ENCODE measurements at regions not wholly inside any gene's neighbourhood (a gene's known extent, or its start where the extent isn't known, plus 50 kb on each side); places are given as distances from the start of the nearest gene placed in this dataset.
"Not testable (repeated sequence)": the region's sequence is repeated elsewhere in the genome, so short reads cannot be mapped to it uniquely, and the experiment has no call there.

DNA sequence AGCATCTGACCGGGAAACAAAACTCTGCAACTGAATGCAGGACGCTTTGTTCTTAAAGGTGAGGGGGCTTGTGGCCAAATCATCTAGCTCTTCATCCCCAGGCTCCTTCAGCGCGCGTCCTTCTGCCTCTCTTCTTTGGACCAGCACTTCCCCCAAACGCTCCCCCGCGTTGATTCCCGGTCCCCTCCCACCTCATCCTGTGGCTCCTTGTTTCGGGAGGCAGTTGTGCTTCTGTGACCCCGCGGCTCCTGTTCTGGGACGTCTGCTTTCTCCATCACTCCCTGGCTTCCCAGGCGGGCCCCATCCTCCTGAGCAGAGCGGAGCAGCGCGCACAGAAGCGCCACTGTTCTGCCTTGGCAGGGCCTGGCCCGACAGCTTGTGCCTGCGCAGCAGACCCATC lies 109.7 kb upstream of the ZNG1E start:
- ATAC-seq; H3K9me3 ChIP-seq; intact Hi-C loops (cut with DNase I); H3K4me1 ChIP-seq; H3K4me3 ChIP-seq; H3K27ac ChIP-seq; DNase-seq; H3K27me3 ChIP-seq; H3K36me3 ChIP-seq; FAIRE-seq: not testable (repeated sequence)
- 38 to 41% methylated on average over 18 to 19 of the region's 20 CpGs for WGBS, 2 donors

GRCh38 chr9:65519018-65519417 lies 156.7 kb upstream of the ZNG1E start:
- H3K9me3 ChIP-seq; H3K27me3 ChIP-seq; DNase-seq; FAIRE-seq; H3K36me3 ChIP-seq; H3K27ac ChIP-seq; ATAC-seq; intact Hi-C loops (cut with DNase I); H3K4me3 ChIP-seq; H3K4me1 ChIP-seq: not testable (repeated sequence)
- WGBS, 2 donors = 40 to 56% methylated on average over 3 to 5 of the region's 15 CpGs

DNA sequence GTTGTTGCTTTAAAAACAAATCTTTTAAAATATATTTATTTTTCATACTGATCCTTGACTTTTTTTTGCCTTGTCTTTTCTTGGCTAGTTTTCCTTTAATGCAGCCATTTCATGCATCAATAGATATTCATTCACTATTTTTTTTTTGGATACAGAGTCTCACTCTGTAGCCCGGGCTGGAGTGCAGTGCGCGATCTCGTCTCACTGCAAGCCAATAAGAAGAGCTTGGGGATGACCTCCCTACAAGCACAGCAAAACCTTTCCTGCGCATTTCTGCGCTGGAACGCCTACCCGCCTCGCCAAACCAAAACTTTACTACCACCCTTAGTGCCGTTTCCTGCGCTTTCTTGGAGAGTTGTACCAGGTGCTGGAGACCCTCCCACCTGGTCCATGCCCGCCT lies 161.3 kb upstream of the ZNG1E start:
- H3K36me3 ChIP-seq; H3K27ac ChIP-seq; FAIRE-seq; H3K4me3 ChIP-seq; ATAC-seq; H3K9me3 ChIP-seq; intact Hi-C loops (cut with DNase I); H3K4me1 ChIP-seq; H3K27me3 ChIP-seq: not testable (repeated sequence)
- peak in 1 of 6 donors; percentile 40 for DNase-seq
- 76 to 81% methylated on average over 12 of the region's 12 CpGs for WGBS, 2 donors

DNA sequence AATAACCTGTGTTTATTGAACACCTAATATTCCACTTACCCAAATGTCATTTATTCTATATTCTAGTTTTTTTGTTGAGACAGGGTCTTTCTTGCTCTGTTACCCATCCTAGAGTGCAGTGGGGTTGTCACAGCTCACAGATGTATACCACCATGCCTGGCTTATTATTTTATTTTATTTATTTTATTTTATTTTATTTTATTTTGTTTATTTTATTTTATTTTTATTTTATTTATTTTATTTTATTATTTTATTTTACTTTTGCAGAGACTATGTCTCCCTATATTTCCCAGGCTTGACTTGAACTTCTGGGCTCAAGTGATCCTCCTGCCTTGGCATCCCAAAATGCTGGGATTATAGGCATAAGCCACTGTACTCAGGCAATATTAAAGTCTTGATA lies 167.8 kb upstream of the ZNG1E start:
- H3K27me3 ChIP-seq; DNase-seq; ATAC-seq; H3K27ac ChIP-seq; FAIRE-seq; intact Hi-C loops (cut with DNase I); H3K9me3 ChIP-seq; H3K36me3 ChIP-seq; H3K4me1 ChIP-seq; H3K4me3 ChIP-seq: not testable (repeated sequence)

- 61 to 64% methylated on average over 5 of the region's 7 CpGs for WGBS, 2 donors
- intact Hi-C loops (cut with DNase I); H3K4me1 ChIP-seq; ATAC-seq; H3K4me3 ChIP-seq; H3K9me3 ChIP-seq; H3K36me3 ChIP-seq; DNase-seq; FAIRE-seq; H3K27me3 ChIP-seq; H3K27ac ChIP-seq: not testable (repeated sequence)
Observed at GRCh38 chr9:65504686-65505085, 171.0 kb upstream of the ZNG1E start.

GRCh38 chr9:65503696-65504095 lies 172.0 kb upstream of the ZNG1E start:
- intact Hi-C loops (cut with DNase I); H3K9me3 ChIP-seq; H3K27me3 ChIP-seq; H3K27ac ChIP-seq; H3K4me1 ChIP-seq; H3K36me3 ChIP-seq; H3K4me3 ChIP-seq; FAIRE-seq; ATAC-seq; DNase-seq: not testable (repeated sequence)
- WGBS, 2 donors = 75 to 82% methylated on average over 15 of the region's 16 CpGs

- H3K27me3 ChIP-seq; H3K36me3 ChIP-seq; intact Hi-C loops (cut with DNase I); DNase-seq; H3K9me3 ChIP-seq; FAIRE-seq; H3K4me3 ChIP-seq; H3K4me1 ChIP-seq; H3K27ac ChIP-seq; ATAC-seq: not testable (repeated sequence)
- 62 to 72% methylated on average over 13 of the region's 13 CpGs for WGBS, 2 donors
Observed at GRCh38 chr9:65482890-65483289, 192.8 kb upstream of the ZNG1E start.

GRCh38 chr9:65481291-65481690 lies 194.4 kb upstream of the ZNG1E start:
- H3K4me1 ChIP-seq; H3K4me3 ChIP-seq; ATAC-seq; H3K27me3 ChIP-seq; DNase-seq; H3K9me3 ChIP-seq; H3K36me3 ChIP-seq; H3K27ac ChIP-seq; FAIRE-seq; intact Hi-C loops (cut with DNase I): not testable (repeated sequence)
- 61 to 79% methylated on average over 10 of the region's 10 CpGs for WGBS, 2 donors

DNA sequence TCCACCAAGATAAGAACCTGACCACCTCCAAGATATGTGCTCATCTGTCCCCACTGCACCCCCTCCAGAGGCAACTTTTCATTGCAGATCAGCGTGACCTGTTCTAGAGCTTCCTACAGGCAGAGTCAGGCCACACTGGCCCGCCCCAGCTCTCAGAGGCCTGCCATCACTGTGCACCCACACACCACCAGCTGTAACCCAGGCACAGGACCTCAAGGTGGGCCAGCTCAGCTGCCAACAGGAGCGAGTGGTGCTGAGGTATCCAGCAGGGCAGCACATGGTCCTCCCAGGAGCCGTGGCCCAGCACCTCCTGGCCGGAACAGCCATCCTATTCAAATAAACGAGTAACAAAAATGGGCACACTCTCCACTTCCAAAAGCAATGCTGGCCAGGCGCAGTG lies 189.9 kb upstream of the FOXD4L5 start:
- H3K4me3 ChIP-seq; FAIRE-seq; H3K9me3 ChIP-seq; intact Hi-C loops (cut with DNase I); H3K27ac ChIP-seq; H3K36me3 ChIP-seq; H3K4me1 ChIP-seq; ATAC-seq; H3K27me3 ChIP-seq: not testable (repeated sequence)
- 51 to 59% methylated on average over 7 of the region's 7 CpGs for WGBS, 2 donors
- DNase-seq = peak in 1 of 6 donors; percentile 24

- H3K4me3 ChIP-seq; ATAC-seq; intact Hi-C loops (cut with DNase I); H3K27ac ChIP-seq; H3K4me1 ChIP-seq; FAIRE-seq; DNase-seq; H3K9me3 ChIP-seq; H3K36me3 ChIP-seq; H3K27me3 ChIP-seq: not testable (repeated sequence)
- WGBS, 2 donors = 41 to 50% methylated on average over 10 of the region's 10 CpGs
Observed at GRCh38 chr9:65473059-65473822, 188.2 kb upstream of the FOXD4L5 start.

DNA sequence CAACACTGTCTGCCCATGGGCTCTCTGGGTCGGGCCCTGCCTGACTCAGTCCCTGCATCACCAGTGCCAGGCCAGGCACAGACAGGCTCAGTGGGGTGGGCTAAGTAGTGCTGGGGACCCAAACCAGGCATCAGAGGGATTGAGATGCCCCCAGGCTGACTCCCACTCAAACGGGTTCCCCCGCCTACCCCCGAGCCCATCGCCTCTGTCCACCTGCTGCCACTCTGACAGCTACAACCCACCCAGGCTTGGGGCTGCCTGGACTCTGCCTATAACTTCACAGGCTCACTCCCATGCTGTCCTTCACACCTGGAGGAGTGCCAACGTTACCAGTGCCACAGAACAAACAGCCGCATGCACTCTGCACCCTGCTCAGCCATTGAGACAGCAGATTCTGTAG lies 186.1 kb upstream of the FOXD4L5 start:
- H3K36me3 ChIP-seq; intact Hi-C loops (cut with DNase I); FAIRE-seq; H3K27me3 ChIP-seq; H3K4me3 ChIP-seq; ATAC-seq; H3K9me3 ChIP-seq; H3K27ac ChIP-seq; H3K4me1 ChIP-seq: not testable (repeated sequence)
- 63 to 69% methylated on average over 6 to 7 of the region's 7 CpGs for WGBS, 2 donors
- peak in 1 of 6 donors; percentile 27 for DNase-seq

DNA sequence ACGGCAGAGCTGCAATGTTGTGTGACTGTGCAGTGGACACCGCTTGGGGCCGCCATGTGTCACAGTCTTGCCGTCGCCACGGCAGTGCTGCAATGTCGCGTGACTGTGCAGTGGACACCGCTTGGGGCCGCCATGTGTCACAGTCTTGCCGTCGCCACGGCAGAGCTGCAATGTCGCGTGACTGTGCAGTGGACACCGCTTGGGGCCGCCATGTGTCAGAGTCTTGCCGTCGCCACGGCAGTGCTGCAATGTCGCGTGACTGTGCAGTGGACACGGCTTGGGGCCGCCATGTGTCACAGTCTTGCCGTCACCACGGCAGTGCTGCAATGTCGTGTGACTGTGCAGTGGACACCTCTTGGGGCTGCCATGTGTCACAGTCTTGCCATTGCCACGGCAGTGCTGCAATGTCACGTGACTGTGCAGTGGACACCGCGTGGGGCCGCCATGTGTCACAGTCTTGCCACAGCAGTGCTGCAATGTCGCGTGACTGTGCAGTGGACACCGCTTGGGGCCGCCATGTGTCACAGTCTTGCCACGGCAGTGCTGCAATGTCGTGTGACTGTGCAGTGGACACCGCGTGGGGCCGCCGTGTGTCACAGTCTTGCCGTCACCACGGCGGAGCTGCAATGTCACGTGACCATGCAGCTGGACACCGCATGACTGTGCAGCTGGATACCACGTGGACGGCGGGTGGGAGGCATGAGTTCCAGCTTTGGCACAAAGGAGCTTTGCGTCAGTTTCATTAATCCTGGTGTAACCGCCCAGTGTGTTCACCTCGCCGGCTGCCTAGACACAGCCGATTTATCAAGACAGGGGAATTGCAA lies 182.1 kb upstream of the FOXD4L5 start:
- H3K27me3 ChIP-seq; H3K27ac ChIP-seq; FAIRE-seq; ATAC-seq; H3K36me3 ChIP-seq; H3K9me3 ChIP-seq; H3K4me1 ChIP-seq; intact Hi-C loops (cut with DNase I); H3K4me3 ChIP-seq: not testable (repeated sequence)
- WGBS, 2 donors = 86 to 89% methylated on average over 53 to 54 of the region's 55 CpGs
- DNase-seq = peak in 1 of 6 donors; percentile 17
